AG04449 (cell line): ENCODE measurements at regions not wholly inside any gene's neighbourhood (a gene's known extent, or its start where the extent isn't known, plus 50 kb on each side); places are given as distances from the start of the nearest gene placed in this dataset.

Source experiments
- CTCF ChIA-PET: fragments of 350-600 bp; formaldehyde crosslinking; extraction: SDS; loops from one replicate; lab custom pipeline; 2021; ENCODE audit warnings: antibody characterized with exemption; lab: Yijun Ruan, JAX
- POLR2A ChIA-PET: fragments of 400-600, 350-600 bp; formaldehyde crosslinking; extraction: SDS; loops from one replicate; lab custom pipeline; 2020; ENCODE audit warnings: antibody characterized with exemption, inconsistent platforms; lab: Yijun Ruan, JAX
- DNase-seq: peaks from one replicate; pipeline ENCODE4 v3.0.0-alpha.2; 2010; ENCODE audit warnings: low read depth, low spot score
- H3K4me3 ChIP-seq: 2 replicates; pipeline ENCODE4 v1.5.1; 2011; ENCODE audit warnings: low read depth, mild to moderate bottlenecking, control low read depth, low read length
- CTCF ChIP-seq: IDR thresholded peaks from one replicate; pipeline ENCODE4 v1.5.1; 2011; ENCODE audit warnings: mild to moderate bottlenecking, moderate library complexity, low read length, control low read depth, inconsistent platforms; ENCODE audit not compliant: insufficient read depth; ENCODE audit errors: missing control alignments

GRCh38 chr12:74985293-74985985 is 224.2 kb downstream of the KCNC2 start:
- TF ChIP-seq CTCF = no peak
- no peak overlapping the region for H3K4me3 ChIP-seq
- CTCF ChIA-PET = no interaction called here
- POLR2A ChIA-PET = no interaction called here
- DNase-seq = no peak

GRCh38 chr12:74985986-74986319 is 223.7 kb downstream of the KCNC2 start:
- H3K4me3 ChIP-seq = no peak overlapping the region
- POLR2A ChIA-PET = no interaction called here
- no peak for TF ChIP-seq CTCF
- no peak for DNase-seq
- CTCF ChIA-PET = no interaction called here

DNA sequence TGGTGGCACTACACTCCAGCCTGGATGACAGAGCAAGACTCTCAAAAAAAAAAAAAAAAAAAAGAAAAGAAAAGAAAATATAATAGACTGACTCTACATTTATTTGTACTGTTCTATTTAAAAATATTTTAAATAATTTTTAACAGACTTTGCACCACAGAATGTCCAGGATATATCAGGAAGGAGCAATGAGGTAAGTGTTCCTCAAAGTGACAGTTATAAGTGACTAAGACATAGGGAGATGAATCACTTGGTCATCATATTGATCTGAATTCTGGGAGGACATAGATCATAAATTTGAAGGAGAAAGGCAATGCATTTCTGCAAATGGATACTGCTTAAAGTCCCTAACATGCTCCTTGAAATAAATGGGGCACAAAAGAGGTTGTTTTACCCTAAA is 221.5 kb downstream of the KCNC2 start:
- CTCF ChIA-PET = no interaction called here

More for the DNA sequence above, 221.5 kb downstream of the KCNC2 start:
- no peak overlapping the region for H3K4me3 ChIP-seq
- POLR2A ChIA-PET = no interaction called here
- TF ChIP-seq CTCF = no peak
- no peak for DNase-seq
